ENCODE measurements at regions not wholly inside any gene's neighbourhood (a gene's known extent, or its start where the extent isn't known, plus 50 kb on each side); places are given as distances from the start of the nearest gene placed in this dataset.

- TF ChIP-seq CTCF (IDR thresholded peaks at IDR 0.05; ENCODE audit: control extremely low read depth, extremely low read depth, low read depth, missing control alignments), result no peak
- CTCF ChIA-PET, result no interaction called here
- POLR2A ChIA-PET, result no interaction called here
- no peak for DNase-seq (ENCODE audit: extremely low spot score)
Measured at GRCh38 chr11:92804388-92804966, 165.0 kb upstream of the MTNR1B start.

- no peak for DNase-seq (ENCODE audit: extremely low spot score)
- no peak for TF ChIP-seq CTCF (IDR thresholded peaks at IDR 0.05; ENCODE audit: control extremely low read depth, extremely low read depth, low read depth, missing control alignments)
- ChIA-PET CTCF (interaction anchor here (1.5 kb wide), 1 partner anchor 11 kb away, joined by 3 read pairs; no protein-coding TSS in a partner anchor), POLR2A (no interaction called here)
Measured at GRCh38 chr11:92808022-92808421, 161.4 kb upstream of the MTNR1B start.

GRCh38 chr11:92810423-92811064 is 158.9 kb upstream of the MTNR1B start:
- no peak for DNase-seq (ENCODE audit: extremely low spot score)
- ChIA-PET POLR2A (no interaction called here), CTCF (interaction anchor here (1.9 kb wide), 1 partner anchor 8 kb away, joined by 8 read pairs; no protein-coding TSS in a partner anchor)
- no peak for TF ChIP-seq CTCF (IDR thresholded peaks at IDR 0.05; ENCODE audit: control extremely low read depth, extremely low read depth, low read depth, missing control alignments)

- CTCF ChIA-PET, result interaction anchor here (1.0 to 1.9 kb wide), 2 partner anchors 9 to 11 kb away, joined by 3 to 8 read pairs; no protein-coding TSS in a partner anchor
- DNase-seq (ENCODE audit: extremely low spot score), result no peak
- POLR2A ChIA-PET, result no interaction called here
- no peak for TF ChIP-seq CTCF (IDR thresholded peaks at IDR 0.05; ENCODE audit: control extremely low read depth, extremely low read depth, low read depth, missing control alignments)
Measured at GRCh38 chr11:92811341-92811740, 158.1 kb upstream of the MTNR1B start.

GRCh38 chr11:92812841-92813240 is 156.6 kb upstream of the MTNR1B start:
- ChIA-PET CTCF (no interaction called here), POLR2A (no interaction called here)
- no peak for DNase-seq (ENCODE audit: extremely low spot score)
- TF ChIP-seq CTCF (IDR thresholded peaks at IDR 0.05; ENCODE audit: control extremely low read depth, extremely low read depth, low read depth, missing control alignments), result no peak

- ChIA-PET POLR2A (no interaction called here), CTCF (no interaction called here)
- DNase-seq (ENCODE audit: extremely low spot score), result no peak
- no peak for TF ChIP-seq CTCF (IDR thresholded peaks at IDR 0.05; ENCODE audit: control extremely low read depth, extremely low read depth, low read depth, missing control alignments)
Measured at GRCh38 chr11:92819830-92820229, 149.6 kb upstream of the MTNR1B start.
